A673 (cell line): ENCODE measurements at regions not wholly inside any gene's neighbourhood (a gene's known extent, or its start where the extent isn't known, plus 50 kb on each side); places are given as distances from the start of the nearest gene placed in this dataset.

Experiments
- EZH2 ChIP-seq: fragments of 200-600 bp; sonication (generic); IDR thresholded peaks from 2 replicates; pipeline ENCODE4 v1.6.1; 2017; ENCODE audit warnings: borderline replicate concordance, low read depth, mild to moderate bottlenecking, mixed read lengths, antibody characterized with exemption, low read length; ENCODE audit not compliant: poor library complexity, severe bottlenecking
- TF ChIP-seq, protein P1 (sequence below): fragments of 300-800, 200-600 bp; sonication (generic); conservative IDR thresholded peaks from 2 replicates; pipeline ENCODE4 v1.5.1; 2017; ENCODE audit warnings: low read depth, mild to moderate bottlenecking, antibody characterized with exemption, low read length, moderate library complexity, mixed read lengths

DNA sequence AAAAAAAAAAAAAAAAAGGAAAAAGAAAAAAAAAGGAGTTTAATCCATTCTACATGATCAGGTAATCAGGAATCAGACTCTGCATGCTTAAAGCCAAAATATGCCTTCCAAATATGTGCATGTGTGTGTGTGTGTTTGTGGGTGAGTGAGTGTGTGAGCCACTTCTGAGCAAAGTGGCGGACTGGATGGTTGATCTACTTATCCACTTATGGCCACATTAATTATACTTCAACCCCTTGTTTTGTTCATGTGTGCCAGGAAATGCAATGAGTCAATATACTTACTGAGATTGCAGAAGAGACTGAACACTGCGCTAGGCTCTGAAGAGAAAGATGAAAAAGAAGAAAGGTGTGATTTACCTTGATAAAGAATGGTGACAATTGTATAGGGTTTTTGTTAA is 586.5 kb upstream of the NXPH2 start:
- TF ChIP-seq EZH2, result no peak
- TF ChIP-seq, protein P1, sequence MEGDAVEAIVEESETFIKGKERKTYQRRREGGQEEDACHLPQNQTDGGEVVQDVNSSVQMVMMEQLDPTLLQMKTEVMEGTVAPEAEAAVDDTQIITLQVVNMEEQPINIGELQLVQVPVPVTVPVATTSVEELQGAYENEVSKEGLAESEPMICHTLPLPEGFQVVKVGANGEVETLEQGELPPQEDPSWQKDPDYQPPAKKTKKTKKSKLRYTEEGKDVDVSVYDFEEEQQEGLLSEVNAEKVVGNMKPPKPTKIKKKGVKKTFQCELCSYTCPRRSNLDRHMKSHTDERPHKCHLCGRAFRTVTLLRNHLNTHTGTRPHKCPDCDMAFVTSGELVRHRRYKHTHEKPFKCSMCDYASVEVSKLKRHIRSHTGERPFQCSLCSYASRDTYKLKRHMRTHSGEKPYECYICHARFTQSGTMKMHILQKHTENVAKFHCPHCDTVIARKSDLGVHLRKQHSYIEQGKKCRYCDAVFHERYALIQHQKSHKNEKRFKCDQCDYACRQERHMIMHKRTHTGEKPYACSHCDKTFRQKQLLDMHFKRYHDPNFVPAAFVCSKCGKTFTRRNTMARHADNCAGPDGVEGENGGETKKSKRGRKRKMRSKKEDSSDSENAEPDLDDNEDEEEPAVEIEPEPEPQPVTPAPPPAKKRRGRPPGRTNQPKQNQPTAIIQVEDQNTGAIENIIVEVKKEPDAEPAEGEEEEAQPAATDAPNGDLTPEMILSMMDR, result no peak
